OCI-LY3 (cell line): ENCODE measurements at regions not wholly inside any gene's neighbourhood (a gene's known extent, or its start where the extent isn't known, plus 50 kb on each side); places are given as distances from the start of the nearest gene placed in this dataset.

Experiments used
- EZH2phosphoT487 ChIP-seq: fragments of 200-600 bp; shearing (Covaris generic); IDR thresholded peaks from 2 replicates; pipeline ENCODE4 v1.6.1; 2018; ENCODE audit warnings: antibody characterized with exemption, mixed run types, low read depth
- TF ChIP-seq, protein P1 (sequence below): fragments of 200-600, 300-600 bp; sonication (generic); IDR thresholded peaks from 2 replicates; pipeline ENCODE4 v1.5.1; 2014; ENCODE audit warnings: antibody characterized with exemption, low read length, low read depth

DNA sequence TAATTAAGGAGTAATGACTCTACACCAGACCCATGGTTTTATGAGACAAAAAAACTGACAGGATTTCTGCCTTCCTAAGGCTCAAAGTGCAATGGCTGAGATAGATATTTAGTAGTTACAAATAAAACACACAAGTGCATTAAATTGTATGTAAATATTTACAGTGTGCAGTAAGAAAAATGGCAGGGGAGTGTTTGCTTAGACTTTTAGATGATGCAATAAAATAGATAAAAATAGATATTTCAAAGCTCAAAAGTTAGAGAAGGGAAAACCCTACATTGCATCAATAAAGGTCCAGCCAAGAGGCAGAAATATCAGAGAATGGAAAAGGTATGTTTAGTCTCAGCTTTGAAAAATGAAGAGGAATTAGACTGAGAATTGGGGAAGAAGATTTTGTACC, 226.3 kb upstream of the FGGY start:
- TF ChIP-seq, protein P1, sequence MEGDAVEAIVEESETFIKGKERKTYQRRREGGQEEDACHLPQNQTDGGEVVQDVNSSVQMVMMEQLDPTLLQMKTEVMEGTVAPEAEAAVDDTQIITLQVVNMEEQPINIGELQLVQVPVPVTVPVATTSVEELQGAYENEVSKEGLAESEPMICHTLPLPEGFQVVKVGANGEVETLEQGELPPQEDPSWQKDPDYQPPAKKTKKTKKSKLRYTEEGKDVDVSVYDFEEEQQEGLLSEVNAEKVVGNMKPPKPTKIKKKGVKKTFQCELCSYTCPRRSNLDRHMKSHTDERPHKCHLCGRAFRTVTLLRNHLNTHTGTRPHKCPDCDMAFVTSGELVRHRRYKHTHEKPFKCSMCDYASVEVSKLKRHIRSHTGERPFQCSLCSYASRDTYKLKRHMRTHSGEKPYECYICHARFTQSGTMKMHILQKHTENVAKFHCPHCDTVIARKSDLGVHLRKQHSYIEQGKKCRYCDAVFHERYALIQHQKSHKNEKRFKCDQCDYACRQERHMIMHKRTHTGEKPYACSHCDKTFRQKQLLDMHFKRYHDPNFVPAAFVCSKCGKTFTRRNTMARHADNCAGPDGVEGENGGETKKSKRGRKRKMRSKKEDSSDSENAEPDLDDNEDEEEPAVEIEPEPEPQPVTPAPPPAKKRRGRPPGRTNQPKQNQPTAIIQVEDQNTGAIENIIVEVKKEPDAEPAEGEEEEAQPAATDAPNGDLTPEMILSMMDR, result no peak
- TF ChIP-seq EZH2phosphoT487, result no peak
